ENCODE measurements at regions not wholly inside any gene's neighbourhood (a gene's known extent, or its start where the extent isn't known, plus 50 kb on each side); places are given as distances from the start of the nearest gene placed in this dataset.

- WGBS, 10 experiments: 0 to 80% (median 65%) methylated on average over 1 to 4 of the region's 4 CpGs
- in situ Hi-C loops (cut with MboI; ENCODE audit: low pct_unique_long_range_greater_than_20kb in 2 of 9, low sequenced_read_pairs in 9 of 9, unreplicated experiment in 9 of 9): no loop called here
- H3K4me1 ChIP-seq (replicated peaks in 1 of 2): peaks cover 0 to 14% of the 10 kb centered on the region in 2 donors
- no peak overlapping the region for H3K27ac ChIP-seq
- H3K4me3 ChIP-seq: no peak overlapping the region
- no peak for ATAC-seq (replicated peaks in 6 of 8)
These were observed 104.1 kb upstream of the SLC25A33 start for GRCh38 chr1:9435153-9435636.

GRCh38 chr1:9435854-9436640 lies 103.2 kb upstream of the SLC25A33 start:
- ATAC-seq (replicated peaks in 6 of 8): no peak
- Histone ChIP-seq H3K27ac (no peak overlapping the region), H3K4me3 (no peak overlapping the region), H3K4me1 (replicated peaks in 1 of 2) (peaks cover 0 to 14% of the 10 kb centered on the region in 2 donors)
- 48 to 89% (median 72%) methylated on average over 2 to 5 of the region's 5 CpGs; no CpG with 5 or more reads in 1 of the 10 experiments for WGBS, 10 experiments
- in situ Hi-C loops (cut with MboI; ENCODE audit: low pct_unique_long_range_greater_than_20kb in 2 of 9, low sequenced_read_pairs in 9 of 9, unreplicated experiment in 9 of 9): no loop called here

GRCh38 chr1:9437961-9438430 lies 101.3 kb upstream of the SLC25A33 start:
- ATAC-seq (replicated peaks in 6 of 8): no peak
- Histone ChIP-seq H3K4me1 (replicated peaks in 1 of 2) (peaks cover 11 to 25% of the 10 kb centered on the region in 2 donors), H3K4me3 (no peak overlapping the region), H3K27ac (no peak overlapping the region)
- in situ Hi-C loops (cut with MboI; ENCODE audit: low pct_unique_long_range_greater_than_20kb in 2 of 9, low sequenced_read_pairs in 9 of 9, unreplicated experiment in 9 of 9): no loop called here
- 13 to 100% (median 73%) methylated on average over 1 to 14 of the region's 14 CpGs; no CpG with 5 or more reads in 1 of the 10 experiments for WGBS, 10 experiments

- in situ Hi-C loops (cut with MboI; ENCODE audit: low pct_unique_long_range_greater_than_20kb in 2 of 9, low sequenced_read_pairs in 9 of 9, unreplicated experiment in 9 of 9): no loop called here
- ATAC-seq (replicated peaks in 6 of 8): peak; percentile 41 to 87 (median 60)
- WGBS, 10 experiments: 13 to 85% (median 72%) methylated on average over 2 to 12 of the region's 12 CpGs; no CpG with 5 or more reads in 1 of the 10 experiments
- Histone ChIP-seq H3K4me3 (no peak overlapping the region), H3K27ac (no peak overlapping the region), H3K4me1 (replicated peaks in 1 of 2) (peaks cover 11 to 25% of the 10 kb centered on the region in 2 donors)
These were observed 100.7 kb upstream of the SLC25A33 start for GRCh38 chr1:9438431-9439073.

GRCh38 chr1:9439074-9439761 lies 100.0 kb upstream of the SLC25A33 start:
- no peak overlapping the region for H3K4me3 ChIP-seq
- peaks cover 16 to 30% of the 10 kb centered on the region in 2 donors for H3K4me1 ChIP-seq (replicated peaks in 1 of 2)
- no peak overlapping the region for H3K27ac ChIP-seq
- in situ Hi-C loops (cut with MboI; ENCODE audit: low pct_unique_long_range_greater_than_20kb in 2 of 9, low sequenced_read_pairs in 9 of 9, unreplicated experiment in 9 of 9): no loop called here
- no peak for ATAC-seq (replicated peaks in 6 of 8)
- 50 to 100% (median 80%) methylated on average over 1 to 9 of the region's 9 CpGs; no CpG with 5 or more reads in 2 of the 10 experiments for WGBS, 10 experiments

- Histone ChIP-seq H3K4me3 (no peak overlapping the region), H3K27ac (no peak overlapping the region), H3K4me1 (replicated peaks in 1 of 2) (peaks cover 24 to 30% of the 10 kb centered on the region in 2 donors)
- 65 to 92% (median 84%) methylated on average over 2 to 6 of the region's 7 CpGs; no CpG with 5 or more reads in 1 of the 10 experiments for WGBS, 10 experiments
- in situ Hi-C loops (cut with MboI; ENCODE audit: low pct_unique_long_range_greater_than_20kb in 2 of 9, low sequenced_read_pairs in 9 of 9, unreplicated experiment in 9 of 9): no loop called here
- no peak for ATAC-seq (replicated peaks in 6 of 8)
These were observed 99.0 kb upstream of the SLC25A33 start for GRCh38 chr1:9440261-9440660.

- in situ Hi-C loops (cut with MboI; ENCODE audit: low pct_unique_long_range_greater_than_20kb in 2 of 9, low sequenced_read_pairs in 9 of 9, unreplicated experiment in 9 of 9): no loop called here
- H3K27ac ChIP-seq: no peak overlapping the region
- no peak overlapping the region for H3K4me3 ChIP-seq
- 20 to 100% (median 82%) methylated on average over 1 to 3 of the region's 3 CpGs; no CpG with 5 or more reads in 4 of the 10 experiments for WGBS, 10 experiments
- no peak for ATAC-seq (replicated peaks in 6 of 8)
- H3K4me1 ChIP-seq (replicated peaks in 1 of 2): peaks cover 24 to 30% of the 10 kb centered on the region in 2 donors
These were observed 98.5 kb upstream of the SLC25A33 start for GRCh38 chr1:9440763-9441194.

- Histone ChIP-seq H3K4me1 (replicated peaks in 1 of 2) (peaks cover 24 to 30% of the 10 kb centered on the region in 2 donors), H3K27ac (peak overlapping the region in 1 of 2 donors; percentile 67), H3K4me3 (no peak overlapping the region)
- ATAC-seq (replicated peaks in 6 of 8): peak in 5 of 8 experiments; percentile 39 to 73 (median 64)
- in situ Hi-C loops (cut with MboI; ENCODE audit: low pct_unique_long_range_greater_than_20kb in 2 of 9, low sequenced_read_pairs in 9 of 9, unreplicated experiment in 9 of 9): no loop called here
- 17 to 100% (median 49%) methylated on average over 1 to 17 of the region's 20 CpGs; no CpG with 5 or more reads in 1 of the 10 experiments for whole genome bisulfite sequencing, 10 experiments
These were observed 97.7 kb upstream of the SLC25A33 start for GRCh38 chr1:9441451-9442133.

GRCh38 chr1:9442278-9442846 lies 96.9 kb upstream of the SLC25A33 start:
- 56 to 100% (median 76%) methylated on average over 1 to 8 of the region's 8 CpGs for WGBS, 10 experiments
- no peak overlapping the region for H3K4me3 ChIP-seq
- in situ Hi-C loops (cut with MboI; ENCODE audit: low pct_unique_long_range_greater_than_20kb in 2 of 9, low sequenced_read_pairs in 9 of 9, unreplicated experiment in 9 of 9): no loop called here
- H3K27ac ChIP-seq: no peak overlapping the region
- peaks cover 24 to 30% of the 10 kb centered on the region in 2 donors for H3K4me1 ChIP-seq (replicated peaks in 1 of 2)
- ATAC-seq (replicated peaks in 6 of 8): no peak

GRCh38 chr1:9442986-9443385 lies 96.3 kb upstream of the SLC25A33 start:
- Histone ChIP-seq H3K4me1 (replicated peaks in 1 of 2) (peaks cover 24 to 30% of the 10 kb centered on the region in 2 donors), H3K27ac (no peak overlapping the region), H3K4me3 (no peak overlapping the region)
- ATAC-seq (replicated peaks in 6 of 8): no peak
- in situ Hi-C loops (cut with MboI; ENCODE audit: low pct_unique_long_range_greater_than_20kb in 2 of 9, low sequenced_read_pairs in 9 of 9, unreplicated experiment in 9 of 9): no loop called here
- 0 to 100% (median 90%) methylated on average over 1 to 3 of the region's 3 CpGs; no CpG with 5 or more reads in 2 of the 10 experiments for WGBS, 10 experiments

GRCh38 chr1:9443913-9444445 lies 95.3 kb upstream of the SLC25A33 start:
- no peak overlapping the region for H3K4me3 ChIP-seq
- peak overlapping the region in 1 of 2 donors; percentile 31 for H3K27ac ChIP-seq
- in situ Hi-C loops (cut with MboI; ENCODE audit: low pct_unique_long_range_greater_than_20kb in 2 of 9, low sequenced_read_pairs in 9 of 9, unreplicated experiment in 9 of 9): no loop called here
- WGBS, 10 experiments: 0 to 92% (median 73%) methylated on average over 1 to 13 of the region's 14 CpGs; no CpG with 5 or more reads in 1 of the 10 experiments
- peaks cover 28 to 31% of the 10 kb centered on the region in 2 donors for H3K4me1 ChIP-seq (replicated peaks in 1 of 2)
- ATAC-seq (replicated peaks in 6 of 8): peak in 4 of 8 experiments; percentile 22 to 53 (median 45)

- Histone ChIP-seq H3K4me1 (replicated peaks in 1 of 2) (peaks cover 30 to 31% of the 10 kb centered on the region in 2 donors), H3K4me3 (no peak overlapping the region), H3K27ac (no peak overlapping the region)
- peak in 5 of 8 experiments; percentile 36 to 79 (median 53) for ATAC-seq (replicated peaks in 6 of 8)
- 67 to 100% (median 88%) methylated on average over 2 to 12 of the region's 12 CpGs for WGBS, 10 experiments
- in situ Hi-C loops (cut with MboI; ENCODE audit: low pct_unique_long_range_greater_than_20kb in 2 of 9, low sequenced_read_pairs in 9 of 9, unreplicated experiment in 9 of 9): no loop called here
These were observed 94.7 kb upstream of the SLC25A33 start for GRCh38 chr1:9444532-9444931.
